GM23338 (cell line): ENCODE measurements at regions not wholly inside any gene's neighbourhood (a gene's known extent, or its start where the extent isn't known, plus 50 kb on each side); places are given as distances from the start of the nearest gene placed in this dataset.

Experiments used
- ATAC-seq: fragments of 200-7000 bp; cut with Tn5 transposase; 3 replicates; pipeline ENCODE4 v1.9.1; 2020
- DNase-seq: peaks from one replicate; pipeline ENCODE4 v3.0.0-alpha.2; 2015; ENCODE audit warnings: low spot score
- H2AFZ ChIP-seq: fragments of 200-600 bp; sonication (generic); 2 replicates; pipeline ENCODE4 v1.8.0; 2016; ENCODE audit warnings: antibody characterized with exemption, mild to moderate bottlenecking, moderate library complexity
- H3F3A ChIP-seq: fragments of 200-600 bp; sonication (generic); replicated peaks from 2 replicates; pipeline ENCODE4 v1.8.0; 2017; ENCODE audit warnings: antibody characterized with exemption, mixed run types, low read depth
- H3K27ac ChIP-seq: fragments of 200-600 bp; sonication (generic); 2 replicates; pipeline ENCODE4 v1.6.1; 2016; ENCODE audit warnings: low read depth
- H3K27me3 ChIP-seq: fragments of 200-600 bp; sonication (generic); 2 replicates; pipeline ENCODE4 v1.8.0; 2016; ENCODE audit warnings: mild to moderate bottlenecking, mixed run types, moderate library complexity; ENCODE audit not compliant: insufficient read depth
- H3K36me3 ChIP-seq: fragments of 200-600 bp; sonication (generic); 2 replicates; pipeline ENCODE4 v1.8.0; 2016; ENCODE audit warnings: mild to moderate bottlenecking; ENCODE audit not compliant: insufficient read depth
- H3K4me1 ChIP-seq: fragments of 200-600 bp; sonication (generic); 2 replicates; pipeline ENCODE4 v1.8.0; 2016; ENCODE audit warnings: mild to moderate bottlenecking, moderate library complexity; ENCODE audit not compliant: insufficient read depth
- H3K4me2 ChIP-seq: fragments of 200-600 bp; sonication (generic); 2 replicates; pipeline ENCODE4 v1.7.1; 2017; ENCODE audit warnings: mixed run types
- H3K4me3 ChIP-seq: fragments of 200-600 bp; sonication (generic); 2 replicates; pipeline ENCODE4 v1.6.1; 2016; ENCODE audit warnings: mixed run types
- H3K79me2 ChIP-seq: fragments of 200-600 bp; sonication (generic); replicated peaks from 2 replicates; pipeline ENCODE4 v1.8.0; 2017; ENCODE audit warnings: mild to moderate bottlenecking; ENCODE audit not compliant: insufficient read depth
- H3K9me2 ChIP-seq: fragments of 200-600 bp; sonication (generic); 2 replicates; pipeline ENCODE4 v1.8.0; 2017; ENCODE audit not compliant: insufficient read depth
- H4K20me1 ChIP-seq: fragments of 200-600 bp; sonication (generic); replicated peaks from 2 replicates; pipeline ENCODE4 v1.8.0; 2017; ENCODE audit warnings: mild to moderate bottlenecking; ENCODE audit not compliant: insufficient read depth
- H3K27ac Mint-ChIP-seq: 2 replicates; pipeline ENCODE4 v1.8.0; 2020; ENCODE audit warnings: inconsistent platforms, mild to moderate bottlenecking, moderate library complexity, mixed read lengths
- H3K27me3 Mint-ChIP-seq: 3 replicates; pipeline ENCODE4 v1.8.0; 2022; ENCODE audit warnings: low read depth, mild to moderate bottlenecking, moderate library complexity, mixed read lengths, inconsistent platforms; ENCODE audit not compliant: insufficient read depth, poor library complexity
- H3K36me3 Mint-ChIP-seq: 3 replicates; pipeline ENCODE4 v1.8.0; 2021; ENCODE audit warnings: low read depth, mild to moderate bottlenecking, inconsistent platforms, moderate library complexity, mixed read lengths
- H3K4me1 Mint-ChIP-seq: 3 replicates; pipeline ENCODE4 v1.8.0; 2020; ENCODE audit warnings: mild to moderate bottlenecking, inconsistent platforms, mixed read lengths
- H3K4me3 Mint-ChIP-seq: 3 replicates; pipeline ENCODE4 v1.8.0; 2021; ENCODE audit warnings: moderate library complexity, mild to moderate bottlenecking, inconsistent platforms, mixed read lengths
- H3K9me3 Mint-ChIP-seq: 3 replicates; pipeline ENCODE4 v1.8.0; 2020; ENCODE audit warnings: moderate library complexity, mild to moderate bottlenecking, inconsistent platforms, mixed read lengths
- CREB1 ChIP-seq: fragments of 250-450 bp; sonication (Bioruptor Pico); IDR thresholded peaks from 2 replicates; pipeline ENCODE4 v1.5.0; 2020; ENCODE audit warnings: low read depth, mild to moderate bottlenecking, moderate library complexity
- EZH2phosphoT487 ChIP-seq: fragments of 200-600 bp; sonication (generic); IDR thresholded peaks from one replicate; pipeline ENCODE4 v1.8.1; 2018; ENCODE audit warnings: antibody characterized with exemption; ENCODE audit not compliant: unreplicated experiment
- POLR2AphosphoS5 ChIP-seq: IDR thresholded peaks from 2 replicates; pipeline ENCODE4 v1.6.1; 2016; ENCODE audit warnings: antibody characterized with exemption, low read depth
- ZNF114 ChIP-seq: fragments of 250-450 bp; sonication (Bioruptor Pico); IDR thresholded peaks from 2 replicates; pipeline ENCODE4 v1.5.0; 2020; ENCODE audit warnings: mild to moderate bottlenecking, moderate library complexity
- ZNF331 ChIP-seq: fragments of 250-450 bp; sonication (Bioruptor Pico); IDR thresholded peaks from 2 replicates; pipeline ENCODE4 v1.5.0; 2020; ENCODE audit warnings: low read depth, mild to moderate bottlenecking, moderate library complexity
- TF ChIP-seq, protein P1 (sequence below): fragments of 250-450 bp; sonication (Bioruptor Pico); IDR thresholded peaks from 2 replicates; pipeline ENCODE4 v1.5.0; 2020; ENCODE audit warnings: mild to moderate bottlenecking, moderate library complexity
- TF ChIP-seq, protein P2 (sequence below), 2 experiments: fragments of 200-600 bp in 1 of 2; sonication (generic) in 1 of 2; conservative IDR thresholded peaks; 2 replicates each; pipeline versions ENCODE4 v1.5.1 to v1.6.1; 2016 to 2017; ENCODE audit warnings: antibody characterized with exemption in 2 of 2, low read depth in 2 of 2, mild to moderate bottlenecking in 2 of 2, moderate library complexity in 1 of 2

DNA sequence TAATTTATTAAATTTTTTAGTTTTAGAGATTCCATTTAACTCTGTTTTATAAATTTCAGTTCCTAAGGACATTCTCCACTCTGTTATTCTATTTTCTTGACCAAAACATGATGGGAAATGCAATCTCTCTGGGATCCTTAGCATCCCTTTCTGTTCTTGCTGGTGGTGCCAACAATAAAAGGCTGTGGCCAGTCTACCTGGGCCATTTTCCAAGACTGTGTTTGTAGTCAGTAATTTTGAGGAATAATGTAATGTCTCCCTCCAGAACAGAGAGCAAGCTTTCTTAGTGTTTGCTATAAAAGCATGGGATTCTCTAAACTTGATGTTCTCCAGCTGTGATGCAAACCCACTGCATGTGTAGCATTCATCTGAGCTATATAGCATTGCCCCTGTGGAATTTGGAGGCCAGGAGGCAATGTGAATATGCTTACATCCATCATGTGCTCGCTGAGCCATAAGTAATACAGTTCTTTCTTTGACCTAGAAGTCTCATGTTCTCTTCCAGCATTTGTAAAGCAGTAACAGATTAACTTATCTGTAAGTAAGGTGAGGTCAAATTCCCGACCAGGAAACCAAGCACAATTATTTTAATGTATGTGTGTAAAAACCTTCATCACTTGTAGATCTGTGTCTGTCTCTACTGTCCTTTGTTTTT is 211.5 kb upstream of the TAS2R1 start (continued):
- TF ChIP-seq, protein P1, sequence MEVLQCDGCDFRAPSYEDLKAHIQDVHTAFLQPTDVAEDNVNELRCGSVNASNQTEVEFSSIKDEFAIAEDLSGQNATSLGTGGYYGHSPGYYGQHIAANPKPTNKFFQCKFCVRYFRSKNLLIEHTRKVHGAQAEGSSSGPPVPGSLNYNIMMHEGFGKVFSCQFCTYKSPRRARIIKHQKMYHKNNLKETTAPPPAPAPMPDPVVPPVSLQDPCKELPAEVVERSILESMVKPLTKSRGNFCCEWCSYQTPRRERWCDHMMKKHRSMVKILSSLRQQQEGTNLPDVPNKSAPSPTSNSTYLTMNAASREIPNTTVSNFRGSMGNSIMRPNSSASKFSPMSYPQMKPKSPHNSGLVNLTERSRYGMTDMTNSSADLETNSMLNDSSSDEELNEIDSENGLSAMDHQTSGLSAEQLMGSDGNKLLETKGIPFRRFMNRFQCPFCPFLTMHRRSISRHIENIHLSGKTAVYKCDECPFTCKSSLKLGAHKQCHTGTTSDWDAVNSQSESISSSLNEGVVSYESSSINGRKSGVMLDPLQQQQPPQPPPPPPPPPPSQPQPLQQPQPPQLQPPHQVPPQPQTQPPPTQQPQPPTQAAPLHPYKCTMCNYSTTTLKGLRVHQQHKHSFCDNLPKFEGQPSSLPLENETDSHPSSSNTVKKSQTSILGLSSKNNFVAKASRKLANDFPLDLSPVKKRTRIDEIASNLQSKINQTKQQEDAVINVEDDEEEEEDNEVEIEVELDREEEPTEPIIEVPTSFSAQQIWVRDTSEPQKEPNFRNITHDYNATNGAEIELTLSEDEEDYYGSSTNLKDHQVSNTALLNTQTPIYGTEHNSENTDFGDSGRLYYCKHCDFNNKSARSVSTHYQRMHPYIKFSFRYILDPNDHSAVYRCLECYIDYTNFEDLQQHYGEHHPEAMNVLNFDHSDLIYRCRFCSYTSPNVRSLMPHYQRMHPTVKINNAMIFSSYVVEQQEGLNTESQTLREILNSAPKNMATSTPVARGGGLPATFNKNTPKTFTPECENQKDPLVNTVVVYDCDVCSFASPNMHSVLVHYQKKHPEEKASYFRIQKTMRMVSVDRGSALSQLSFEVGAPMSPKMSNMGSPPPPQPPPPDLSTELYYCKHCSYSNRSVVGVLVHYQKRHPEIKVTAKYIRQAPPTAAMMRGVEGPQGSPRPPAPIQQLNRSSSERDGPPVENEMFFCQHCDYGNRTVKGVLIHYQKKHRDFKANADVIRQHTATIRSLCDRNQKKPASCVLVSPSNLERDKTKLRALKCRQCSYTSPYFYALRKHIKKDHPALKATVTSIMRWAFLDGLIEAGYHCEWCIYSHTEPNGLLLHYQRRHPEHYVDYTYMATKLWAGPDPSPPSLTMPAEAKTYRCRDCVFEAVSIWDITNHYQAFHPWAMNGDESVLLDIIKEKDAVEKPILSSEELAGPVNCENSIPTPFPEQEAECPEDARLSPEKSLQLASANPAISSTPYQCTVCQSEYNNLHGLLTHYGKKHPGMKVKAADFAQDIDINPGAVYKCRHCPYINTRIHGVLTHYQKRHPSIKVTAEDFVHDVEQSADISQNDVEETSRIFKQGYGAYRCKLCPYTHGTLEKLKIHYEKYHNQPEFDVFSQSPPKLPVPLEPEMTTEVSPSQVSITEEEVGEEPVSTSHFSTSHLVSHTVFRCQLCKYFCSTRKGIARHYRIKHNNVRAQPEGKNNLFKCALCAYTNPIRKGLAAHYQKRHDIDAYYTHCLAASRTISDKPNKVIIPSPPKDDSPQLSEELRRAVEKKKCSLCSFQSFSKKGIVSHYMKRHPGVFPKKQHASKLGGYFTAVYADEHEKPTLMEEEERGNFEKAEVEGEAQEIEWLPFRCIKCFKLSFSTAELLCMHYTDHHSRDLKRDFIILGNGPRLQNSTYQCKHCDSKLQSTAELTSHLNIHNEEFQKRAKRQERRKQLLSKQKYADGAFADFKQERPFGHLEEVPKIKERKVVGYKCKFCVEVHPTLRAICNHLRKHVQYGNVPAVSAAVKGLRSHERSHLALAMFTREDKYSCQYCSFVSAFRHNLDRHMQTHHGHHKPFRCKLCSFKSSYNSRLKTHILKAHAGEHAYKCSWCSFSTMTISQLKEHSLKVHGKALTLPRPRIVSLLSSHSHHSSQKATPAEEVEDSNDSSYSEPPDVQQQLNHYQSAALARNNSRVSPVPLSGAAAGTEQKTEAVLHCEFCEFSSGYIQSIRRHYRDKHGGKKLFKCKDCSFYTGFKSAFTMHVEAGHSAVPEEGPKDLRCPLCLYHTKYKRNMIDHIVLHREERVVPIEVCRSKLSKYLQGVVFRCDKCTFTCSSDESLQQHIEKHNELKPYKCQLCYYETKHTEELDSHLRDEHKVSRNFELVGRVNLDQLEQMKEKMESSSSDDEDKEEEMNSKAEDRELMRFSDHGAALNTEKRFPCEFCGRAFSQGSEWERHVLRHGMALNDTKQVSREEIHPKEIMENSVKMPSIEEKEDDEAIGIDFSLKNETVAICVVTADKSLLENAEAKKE (CRISPR knock-in tag): no peak
- TF ChIP-seq CREB1 (CRISPR knock-in tag): no peak
- TF ChIP-seq EZH2phosphoT487: no peak
- TF ChIP-seq ZNF114 (CRISPR knock-in tag): no peak
- TF ChIP-seq, protein P2, sequence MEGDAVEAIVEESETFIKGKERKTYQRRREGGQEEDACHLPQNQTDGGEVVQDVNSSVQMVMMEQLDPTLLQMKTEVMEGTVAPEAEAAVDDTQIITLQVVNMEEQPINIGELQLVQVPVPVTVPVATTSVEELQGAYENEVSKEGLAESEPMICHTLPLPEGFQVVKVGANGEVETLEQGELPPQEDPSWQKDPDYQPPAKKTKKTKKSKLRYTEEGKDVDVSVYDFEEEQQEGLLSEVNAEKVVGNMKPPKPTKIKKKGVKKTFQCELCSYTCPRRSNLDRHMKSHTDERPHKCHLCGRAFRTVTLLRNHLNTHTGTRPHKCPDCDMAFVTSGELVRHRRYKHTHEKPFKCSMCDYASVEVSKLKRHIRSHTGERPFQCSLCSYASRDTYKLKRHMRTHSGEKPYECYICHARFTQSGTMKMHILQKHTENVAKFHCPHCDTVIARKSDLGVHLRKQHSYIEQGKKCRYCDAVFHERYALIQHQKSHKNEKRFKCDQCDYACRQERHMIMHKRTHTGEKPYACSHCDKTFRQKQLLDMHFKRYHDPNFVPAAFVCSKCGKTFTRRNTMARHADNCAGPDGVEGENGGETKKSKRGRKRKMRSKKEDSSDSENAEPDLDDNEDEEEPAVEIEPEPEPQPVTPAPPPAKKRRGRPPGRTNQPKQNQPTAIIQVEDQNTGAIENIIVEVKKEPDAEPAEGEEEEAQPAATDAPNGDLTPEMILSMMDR (conservative IDR thresholded peaks at IDR 0.05; ENCODE audit: low read depth in 2 of 2): no peak
- TF ChIP-seq ZNF331 (CRISPR knock-in tag): no peak

DNA sequence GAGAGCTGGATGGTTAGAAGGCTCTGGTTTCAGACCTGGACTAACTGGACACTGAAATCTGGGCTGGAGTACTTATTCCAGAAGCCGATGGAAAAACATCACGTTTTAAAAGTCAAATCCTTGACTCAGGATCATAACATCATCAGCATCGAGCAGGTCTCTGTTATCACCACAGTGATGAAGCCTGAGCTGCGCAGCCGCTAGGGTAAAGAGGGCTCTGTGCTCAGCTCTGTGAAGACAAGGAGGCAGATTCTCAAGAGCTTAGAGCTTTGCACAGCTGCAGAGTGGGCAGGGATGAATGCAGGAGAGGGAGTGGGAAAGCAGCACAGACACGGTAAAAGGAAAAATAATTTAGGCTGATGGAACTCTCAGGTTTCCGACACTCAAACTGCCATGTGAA is 208.8 kb upstream of the TAS2R1 start:
- H3K4me1 Mint-ChIP-seq: peaks cover 22% of the 10 kb centered on the region
- H3K36me3 Mint-ChIP-seq: no peaks in the 10 kb centered on the region
- DNase-seq (no peak), ATAC-seq (no peak)
- peaks cover 11% of the 10 kb centered on the region for H3K9me3 Mint-ChIP-seq
- H3K36me3 ChIP-seq: peaks cover 7% of the 10 kb centered on the region; the same call in 1 of the 2 replicates
- no peak overlapping the region for H3K4me2 ChIP-seq
- no peaks in the 10 kb centered on the region for H3K27me3 ChIP-seq
- peaks cover 14% of the 10 kb centered on the region; the same call in 1 of the 2 replicates for H3K4me1 ChIP-seq
- H3K4me3 ChIP-seq: no peak overlapping the region
- H2AFZ ChIP-seq: no peak overlapping the region
- H3K4me3 Mint-ChIP-seq: no peak overlapping the region
- no peak overlapping the region for H3K27ac ChIP-seq
- H3K9me2 ChIP-seq: 0 out of 2 replicates have a peak, but pooled peaks cover 2% of the 10 kb centered on the region
- TF ChIP-seq ZNF114 (CRISPR knock-in tag) (no peak), POLR2AphosphoS5 (no peak)
- TF ChIP-seq, protein P2 (conservative IDR thresholded peaks at IDR 0.05; ENCODE audit: low read depth in 2 of 2): no peak
- H4K20me1 ChIP-seq: no peaks in the 10 kb centered on the region
- H3K27ac Mint-ChIP-seq: no peak overlapping the region
- H3F3A ChIP-seq: no peaks in the 10 kb centered on the region
- H3K79me2 ChIP-seq: no peaks in the 10 kb centered on the region
- no peaks in the 10 kb centered on the region for H3K27me3 Mint-ChIP-seq
